ENCODE measurements at regions not wholly inside any gene's neighbourhood (a gene's known extent, or its start where the extent isn't known, plus 50 kb on each side); places are given as distances from the start of the nearest gene placed in this dataset.
"Not testable (repeated sequence)": the region's sequence is repeated elsewhere in the genome, so short reads cannot be mapped to it uniquely, and the experiment has no call there.

DNA sequence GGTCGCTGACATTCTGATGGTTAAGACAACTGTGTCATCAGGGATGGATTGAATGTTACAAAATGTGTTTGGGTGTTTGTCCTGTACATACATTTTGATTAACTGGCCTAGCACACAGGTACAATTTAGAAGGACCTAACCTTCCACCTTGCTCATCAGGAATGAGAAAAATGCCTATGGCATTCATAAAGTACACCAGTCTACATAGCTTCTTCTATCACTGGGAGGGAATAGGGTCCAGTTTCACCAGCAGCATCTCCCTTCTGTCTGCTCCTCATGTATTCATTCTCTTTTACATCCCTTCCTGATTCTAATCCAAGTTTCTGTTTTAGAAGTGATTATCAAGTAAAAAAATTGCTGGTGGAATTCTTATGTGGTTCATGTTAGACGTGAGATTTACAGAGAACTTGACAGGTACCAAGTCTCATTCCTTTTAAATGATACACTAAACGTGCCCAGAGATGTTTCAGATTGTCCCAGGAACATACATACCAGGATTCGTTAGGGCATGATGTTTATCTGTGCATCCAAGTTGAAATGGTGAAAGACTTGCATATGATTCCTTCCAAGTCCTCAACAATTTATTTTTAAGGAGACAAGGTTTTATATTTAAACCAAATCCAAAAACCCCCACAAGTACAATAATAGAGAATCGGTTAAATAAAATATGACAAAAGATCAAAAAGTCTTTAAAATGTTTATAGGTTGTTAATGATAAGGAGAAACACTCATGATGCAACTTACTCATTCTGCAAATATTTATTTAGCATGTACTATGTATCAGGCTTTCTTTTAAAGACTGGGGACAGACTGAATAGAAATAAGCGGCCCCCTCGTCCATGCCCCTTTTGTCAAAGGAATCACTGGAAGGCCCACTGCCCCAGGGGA lies 359.1 kb downstream of the ZNF674 start:
- DNase-seq (ENCODE audit: low read depth): no peak
- H3K4me3 ChIP-seq (ENCODE audit: low read depth, low read length): no peak overlapping the region
- TF ChIP-seq, protein P1, sequence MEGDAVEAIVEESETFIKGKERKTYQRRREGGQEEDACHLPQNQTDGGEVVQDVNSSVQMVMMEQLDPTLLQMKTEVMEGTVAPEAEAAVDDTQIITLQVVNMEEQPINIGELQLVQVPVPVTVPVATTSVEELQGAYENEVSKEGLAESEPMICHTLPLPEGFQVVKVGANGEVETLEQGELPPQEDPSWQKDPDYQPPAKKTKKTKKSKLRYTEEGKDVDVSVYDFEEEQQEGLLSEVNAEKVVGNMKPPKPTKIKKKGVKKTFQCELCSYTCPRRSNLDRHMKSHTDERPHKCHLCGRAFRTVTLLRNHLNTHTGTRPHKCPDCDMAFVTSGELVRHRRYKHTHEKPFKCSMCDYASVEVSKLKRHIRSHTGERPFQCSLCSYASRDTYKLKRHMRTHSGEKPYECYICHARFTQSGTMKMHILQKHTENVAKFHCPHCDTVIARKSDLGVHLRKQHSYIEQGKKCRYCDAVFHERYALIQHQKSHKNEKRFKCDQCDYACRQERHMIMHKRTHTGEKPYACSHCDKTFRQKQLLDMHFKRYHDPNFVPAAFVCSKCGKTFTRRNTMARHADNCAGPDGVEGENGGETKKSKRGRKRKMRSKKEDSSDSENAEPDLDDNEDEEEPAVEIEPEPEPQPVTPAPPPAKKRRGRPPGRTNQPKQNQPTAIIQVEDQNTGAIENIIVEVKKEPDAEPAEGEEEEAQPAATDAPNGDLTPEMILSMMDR (IDR thresholded peaks at IDR 0.05; ENCODE audit: insufficient read depth, low read depth, low read length, missing control alignments): no peak

DNA sequence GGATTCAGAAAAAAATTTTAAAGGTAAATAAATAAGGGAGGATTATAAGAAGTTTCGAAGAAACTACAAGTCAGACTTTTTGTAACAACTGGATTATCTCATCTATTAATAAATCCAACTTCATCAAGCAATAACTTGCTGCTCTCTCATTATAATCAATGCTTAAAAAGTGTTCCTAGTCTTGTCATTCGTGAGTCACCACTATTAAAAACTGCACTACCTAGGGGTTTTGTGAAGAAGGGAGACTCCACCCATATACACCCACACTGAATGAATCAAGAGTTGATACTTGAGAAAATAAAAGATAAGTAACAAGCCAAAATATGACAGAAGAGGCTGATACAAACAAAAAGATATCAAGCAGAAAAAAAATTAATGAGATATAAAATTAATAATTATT lies 360.5 kb downstream of the ZNF674 start:
- H3K4me3 ChIP-seq (ENCODE audit: low read depth, low read length): no peak overlapping the region
- TF ChIP-seq, protein P1 (IDR thresholded peaks at IDR 0.05; ENCODE audit: insufficient read depth, low read depth, low read length, missing control alignments): no peak
- DNase-seq (ENCODE audit: low read depth): no peak

DNA sequence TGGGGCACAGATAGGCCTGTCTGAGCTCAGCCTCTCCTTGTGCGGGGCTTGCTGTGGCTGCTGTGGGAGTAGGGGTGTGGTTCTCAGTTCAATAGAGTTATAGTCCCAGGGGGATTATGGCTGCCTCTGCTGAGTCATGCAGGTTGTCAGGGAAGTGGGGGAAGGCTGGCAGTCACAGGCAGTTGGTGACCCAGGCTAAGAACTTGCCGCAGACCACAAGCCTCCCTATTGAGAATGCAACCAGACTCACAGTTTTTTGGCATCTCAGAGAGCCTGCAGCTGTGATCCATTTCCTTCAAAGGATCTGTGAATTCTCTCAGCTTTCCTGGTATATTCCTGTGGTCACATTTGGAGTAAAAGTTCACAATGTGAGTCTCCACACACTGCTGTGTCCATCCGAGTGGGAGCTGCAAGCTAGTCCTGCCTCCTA lies 364.9 kb downstream of the ZNF674 start:
- H3K4me3 ChIP-seq (ENCODE audit: low read depth, low read length): no peak overlapping the region
- peak; percentile 84 for DNase-seq (ENCODE audit: low read depth)
- TF ChIP-seq, protein P1 (IDR thresholded peaks at IDR 0.05; ENCODE audit: insufficient read depth, low read depth, low read length, missing control alignments): no peak

DNA sequence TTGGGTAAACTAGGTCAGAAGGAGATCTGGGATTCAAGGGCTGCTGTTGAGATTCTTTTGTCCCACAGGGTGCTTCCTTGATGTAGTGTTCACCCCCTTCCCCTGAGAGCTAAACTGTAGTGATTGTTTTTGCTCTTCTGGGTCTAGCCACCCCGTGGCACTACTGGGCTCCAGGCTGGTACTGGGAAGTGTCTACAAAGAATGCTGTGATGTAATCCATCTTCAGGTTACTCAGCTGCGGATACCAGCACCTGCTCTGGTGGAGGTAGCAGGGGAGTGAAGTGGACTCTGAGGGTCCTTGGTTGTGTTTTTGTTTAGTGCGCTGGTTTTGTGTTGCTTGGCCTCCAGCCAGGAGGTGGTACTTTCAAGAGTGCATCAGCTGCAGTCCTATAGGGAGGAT lies 365.5 kb downstream of the ZNF674 start:
- DNase-seq (ENCODE audit: low read depth): no peak
- H3K4me3 ChIP-seq (ENCODE audit: low read depth, low read length): no peak overlapping the region

DNA sequence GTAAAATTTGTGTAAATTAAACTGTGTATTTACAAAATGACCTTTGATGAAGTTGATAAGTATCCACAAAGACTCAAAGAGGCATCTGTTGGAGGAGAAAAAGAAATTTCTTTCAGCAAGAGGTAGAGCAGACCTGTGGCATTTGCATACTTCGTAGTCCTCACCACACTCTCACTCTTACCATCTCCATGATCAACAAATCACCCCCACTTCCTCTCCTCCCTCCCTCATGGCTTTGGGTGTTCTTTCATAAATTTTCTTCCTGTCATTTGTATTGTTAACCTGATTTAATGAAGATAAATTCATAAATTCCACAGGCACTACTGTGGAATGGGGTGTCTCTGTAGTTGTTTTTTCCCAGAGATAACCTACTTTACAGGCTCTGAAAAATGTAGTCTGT lies 366.5 kb downstream of the ZNF674 start:
- TF ChIP-seq, protein P1 (IDR thresholded peaks at IDR 0.05; ENCODE audit: insufficient read depth, low read depth, low read length, missing control alignments): no peak

More for the DNA sequence above, 365.5 kb downstream of the ZNF674 start:
- TF ChIP-seq, protein P1 (IDR thresholded peaks at IDR 0.05; ENCODE audit: insufficient read depth, low read depth, low read length, missing control alignments): no peak

DNA sequence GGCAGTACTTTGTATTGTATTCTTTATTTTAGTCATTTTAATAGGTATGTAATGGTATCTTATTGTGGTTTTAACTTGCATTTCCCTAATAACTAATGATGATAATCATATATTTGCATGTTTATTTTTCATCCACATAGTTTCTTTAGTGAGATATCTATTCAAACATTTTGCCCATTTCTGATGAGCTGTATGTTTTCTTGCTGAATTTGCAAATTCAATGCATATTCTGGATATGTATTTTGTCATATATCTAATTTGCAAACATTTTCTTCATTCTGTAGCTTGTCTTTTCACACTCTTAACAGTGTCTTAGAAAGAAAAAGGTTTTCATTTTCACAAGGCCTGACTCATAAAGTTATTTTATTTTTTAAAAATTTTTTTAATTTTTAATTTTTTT lies 372.1 kb downstream of the ZNF674 start:
- TF ChIP-seq, protein P1 (IDR thresholded peaks at IDR 0.05; ENCODE audit: insufficient read depth, low read depth, low read length, missing control alignments): no peak
- no peak for DNase-seq (ENCODE audit: low read depth)

More for the DNA sequence above, 366.5 kb downstream of the ZNF674 start:
- no peak overlapping the region for H3K4me3 ChIP-seq (ENCODE audit: low read depth, low read length)
- DNase-seq (ENCODE audit: low read depth): peak; percentile 28

DNA sequence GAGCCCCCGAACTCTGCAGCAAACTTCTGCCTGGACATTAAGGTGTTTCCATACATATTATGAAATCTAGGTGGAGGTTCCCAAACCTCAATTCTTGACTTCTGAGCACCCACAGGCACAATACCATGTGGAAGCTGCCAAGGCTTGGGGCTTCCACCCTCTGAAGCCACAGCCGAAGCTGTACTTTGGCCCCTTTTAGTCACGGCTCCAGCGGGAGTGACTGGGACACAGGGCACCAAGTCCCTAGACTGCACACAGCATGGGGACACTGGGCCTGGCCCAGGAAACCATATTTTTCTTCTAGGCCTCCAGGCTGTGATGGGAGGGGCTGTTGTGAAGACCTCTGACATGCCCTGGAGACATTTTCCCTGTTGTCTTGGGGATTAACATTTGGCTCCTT lies 373.8 kb downstream of the ZNF674 start:
- H3K4me3 ChIP-seq (ENCODE audit: low read depth, low read length); DNase-seq (ENCODE audit: low read depth): not testable (repeated sequence)

More for the DNA sequence above, 372.1 kb downstream of the ZNF674 start:
- H3K4me3 ChIP-seq (ENCODE audit: low read depth, low read length): no peak overlapping the region
